ENCODE measurements at regions not wholly inside any gene's neighbourhood (a gene's known extent, or its start where the extent isn't known, plus 50 kb on each side); places are given as distances from the start of the nearest gene placed in this dataset.

DNA sequence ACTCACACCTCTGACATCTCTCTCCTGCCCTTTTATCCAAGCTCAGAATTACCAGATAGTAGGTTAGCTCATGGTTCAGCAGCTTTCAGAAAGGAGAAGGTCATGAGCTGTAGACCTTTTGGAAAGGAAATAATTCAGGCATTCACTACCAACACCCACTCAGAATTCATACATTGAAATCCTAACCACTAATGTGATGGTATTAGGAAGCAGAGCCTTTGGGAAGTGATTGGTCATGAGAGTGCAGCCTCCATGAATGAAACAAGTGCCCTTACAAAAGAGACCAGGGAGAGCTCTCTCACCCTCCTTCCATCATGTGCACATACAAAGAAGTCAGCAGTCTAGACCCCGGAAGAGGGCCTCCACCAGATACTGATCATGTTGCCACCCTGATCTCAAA is 315.8 kb upstream of the CCDC54 start:
- Histone ChIP-seq H3K4me2 (ENCODE audit: low read depth, low read length, poor library complexity, severe bottlenecking) (no peak overlapping the region), H3K9me3 (ENCODE audit: insufficient read depth, low read depth, low read length) (no peaks in the 10 kb centered on the region), H3K4me1 (ENCODE audit: insufficient read depth, low read length, poor library complexity, severe bottlenecking) (peaks cover 42% of the 10 kb centered on the region), H3K36me3 (ENCODE audit: insufficient read depth, low read length) (no peaks in the 10 kb centered on the region), H3K27me3 (ENCODE audit: insufficient read depth, low read length, poor library complexity, severe bottlenecking) (no peaks in the 10 kb centered on the region), H3K4me3 (ENCODE audit: low read length, poor library complexity, severe bottlenecking) (no peak overlapping the region), H2AFZ (ENCODE audit: low read length) (peak overlapping the region; percentile 3; the same call in 1 of the 2 replicates), H4K20me1 (ENCODE audit: insufficient read depth, low read length, poor library complexity, severe bottlenecking) (no peaks in the 10 kb centered on the region), H3K79me2 (ENCODE audit: insufficient read depth, low read length) (no peaks in the 10 kb centered on the region), H3K9me2 (replicated peaks; ENCODE audit: low read depth, low read length) (no peaks in the 10 kb centered on the region), H3K9ac (ENCODE audit: low read depth, low read length, poor library complexity, severe bottlenecking) (peak overlapping the region; percentile 2), H3F3A (ENCODE audit: low read depth) (0 out of 2 replicates have a peak, but pooled peaks cover 3% of the 10 kb centered on the region)
- no peak for TF ChIP-seq EZH2phosphoT487 (IDR thresholded peaks at IDR 0.05; ENCODE audit: borderline replicate concordance)
- TF ChIP-seq, protein P1, sequence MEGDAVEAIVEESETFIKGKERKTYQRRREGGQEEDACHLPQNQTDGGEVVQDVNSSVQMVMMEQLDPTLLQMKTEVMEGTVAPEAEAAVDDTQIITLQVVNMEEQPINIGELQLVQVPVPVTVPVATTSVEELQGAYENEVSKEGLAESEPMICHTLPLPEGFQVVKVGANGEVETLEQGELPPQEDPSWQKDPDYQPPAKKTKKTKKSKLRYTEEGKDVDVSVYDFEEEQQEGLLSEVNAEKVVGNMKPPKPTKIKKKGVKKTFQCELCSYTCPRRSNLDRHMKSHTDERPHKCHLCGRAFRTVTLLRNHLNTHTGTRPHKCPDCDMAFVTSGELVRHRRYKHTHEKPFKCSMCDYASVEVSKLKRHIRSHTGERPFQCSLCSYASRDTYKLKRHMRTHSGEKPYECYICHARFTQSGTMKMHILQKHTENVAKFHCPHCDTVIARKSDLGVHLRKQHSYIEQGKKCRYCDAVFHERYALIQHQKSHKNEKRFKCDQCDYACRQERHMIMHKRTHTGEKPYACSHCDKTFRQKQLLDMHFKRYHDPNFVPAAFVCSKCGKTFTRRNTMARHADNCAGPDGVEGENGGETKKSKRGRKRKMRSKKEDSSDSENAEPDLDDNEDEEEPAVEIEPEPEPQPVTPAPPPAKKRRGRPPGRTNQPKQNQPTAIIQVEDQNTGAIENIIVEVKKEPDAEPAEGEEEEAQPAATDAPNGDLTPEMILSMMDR (conservative IDR thresholded peaks at IDR 0.05; ENCODE audit: low read length), result no peak

DNA sequence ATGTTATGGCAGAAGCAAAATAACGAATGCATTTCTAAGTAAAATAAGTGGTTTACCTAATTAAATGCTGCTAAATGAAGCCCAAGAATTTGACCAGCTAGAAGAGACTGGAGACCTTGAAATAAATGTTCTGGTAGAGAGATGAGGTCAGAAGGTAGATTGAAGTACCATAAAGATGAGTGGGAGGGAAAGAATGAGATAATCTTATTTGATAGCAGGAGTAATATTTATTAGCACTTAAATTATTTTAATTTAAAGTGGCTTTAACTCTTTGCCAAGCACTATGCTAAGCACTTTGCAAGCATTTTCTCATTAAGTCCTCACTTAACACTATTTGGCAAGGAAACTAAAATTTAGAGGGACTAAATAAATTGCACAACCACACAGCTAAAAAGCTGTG is 314.9 kb upstream of the CCDC54 start:
- 0 out of 2 replicates have a peak, but pooled peaks cover 3% of the 10 kb centered on the region for H3F3A ChIP-seq (ENCODE audit: low read depth)
- H3K9me3 ChIP-seq (ENCODE audit: insufficient read depth, low read depth, low read length), result peaks cover 6% of the 10 kb centered on the region; the same call in 1 of the 2 replicates
- TF ChIP-seq, protein P1 (conservative IDR thresholded peaks at IDR 0.05; ENCODE audit: low read length), result no peak
- no peak for TF ChIP-seq EZH2phosphoT487 (IDR thresholded peaks at IDR 0.05; ENCODE audit: borderline replicate concordance)
- H3K4me3 ChIP-seq (ENCODE audit: low read length, poor library complexity, severe bottlenecking), result no peak overlapping the region
- no peaks in the 10 kb centered on the region for H3K79me2 ChIP-seq (ENCODE audit: insufficient read depth, low read length)
- no peaks in the 10 kb centered on the region for H3K36me3 ChIP-seq (ENCODE audit: insufficient read depth, low read length)
- no peaks in the 10 kb centered on the region for H4K20me1 ChIP-seq (ENCODE audit: insufficient read depth, low read length, poor library complexity, severe bottlenecking)
- no peaks in the 10 kb centered on the region for H3K27me3 ChIP-seq (ENCODE audit: insufficient read depth, low read length, poor library complexity, severe bottlenecking)
- H2AFZ ChIP-seq (ENCODE audit: low read length), result peak overlapping the region; percentile 3; the same call in 1 of the 2 replicates
- H3K9me2 ChIP-seq (replicated peaks; ENCODE audit: low read depth, low read length), result no peaks in the 10 kb centered on the region
- no peak overlapping the region for H3K4me2 ChIP-seq (ENCODE audit: low read depth, low read length, poor library complexity, severe bottlenecking)
- peaks cover 42% of the 10 kb centered on the region for H3K4me1 ChIP-seq (ENCODE audit: insufficient read depth, low read length, poor library complexity, severe bottlenecking)
- H3K9ac ChIP-seq (ENCODE audit: low read depth, low read length, poor library complexity, severe bottlenecking), result peak overlapping the region; percentile 34

DNA sequence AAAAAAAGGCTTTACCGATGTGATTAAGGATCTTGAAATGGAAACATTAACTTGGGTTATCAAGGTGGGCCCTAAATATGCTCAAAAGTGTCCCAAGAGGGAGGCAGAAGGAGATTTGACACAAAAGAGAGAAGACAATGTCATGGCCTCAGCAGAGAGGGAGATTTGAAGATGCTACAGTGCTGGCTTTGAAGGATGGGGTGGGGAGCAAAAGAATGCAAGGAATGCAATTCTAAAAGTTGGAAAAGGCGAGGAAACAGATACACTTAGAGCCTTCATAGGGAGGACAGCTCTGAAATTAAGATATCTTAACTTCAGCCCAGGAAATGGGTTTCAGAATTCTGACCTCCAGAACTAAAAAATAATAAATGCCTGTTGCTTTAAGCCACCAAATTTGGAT is 314.5 kb upstream of the CCDC54 start:
- Histone ChIP-seq H3F3A (ENCODE audit: low read depth) (0 out of 2 replicates have a peak, but pooled peaks cover 3% of the 10 kb centered on the region), H3K4me1 (ENCODE audit: insufficient read depth, low read length, poor library complexity, severe bottlenecking) (peaks cover 42% of the 10 kb centered on the region), H3K4me2 (ENCODE audit: low read depth, low read length, poor library complexity, severe bottlenecking) (no peak overlapping the region), H3K9me3 (ENCODE audit: insufficient read depth, low read depth, low read length) (peaks cover 6% of the 10 kb centered on the region; the same call in 1 of the 2 replicates), H3K9me2 (replicated peaks; ENCODE audit: low read depth, low read length) (no peaks in the 10 kb centered on the region), H3K27me3 (ENCODE audit: insufficient read depth, low read length, poor library complexity, severe bottlenecking) (no peaks in the 10 kb centered on the region), H3K4me3 (ENCODE audit: low read length, poor library complexity, severe bottlenecking) (no peak overlapping the region), H3K9ac (ENCODE audit: low read depth, low read length, poor library complexity, severe bottlenecking) (peak overlapping the region; percentile 34), H3K79me2 (ENCODE audit: insufficient read depth, low read length) (no peaks in the 10 kb centered on the region), H4K20me1 (ENCODE audit: insufficient read depth, low read length, poor library complexity, severe bottlenecking) (no peaks in the 10 kb centered on the region), H2AFZ (ENCODE audit: low read length) (peak overlapping the region; percentile 51; the same call in 1 of the 2 replicates), H3K36me3 (ENCODE audit: insufficient read depth, low read length) (no peaks in the 10 kb centered on the region)
- no peak for TF ChIP-seq EZH2phosphoT487 (IDR thresholded peaks at IDR 0.05; ENCODE audit: borderline replicate concordance)
- TF ChIP-seq, protein P1 (conservative IDR thresholded peaks at IDR 0.05; ENCODE audit: low read length), result no peak
